DOHH2 (cell line): ENCODE measurements at regions not wholly inside any gene's neighbourhood (a gene's known extent, or its start where the extent isn't known, plus 50 kb on each side); places are given as distances from the start of the nearest gene placed in this dataset.

Source experiments
- H3F3A ChIP-seq: fragments of 200-600 bp; sonication (generic), shearing (Covaris generic); 2 replicates; pipeline ENCODE4 v1.6.0; 2016; ENCODE audit warnings: antibody characterized with exemption, mild to moderate bottlenecking; ENCODE audit not compliant: control insufficient read depth, insufficient read depth
- H3K27ac ChIP-seq: fragments of 200-600 bp; sonication (generic); 2 replicates; pipeline ENCODE4 v1.5.1; 2014; ENCODE audit warnings: low read depth, mild to moderate bottlenecking, low read length, moderate library complexity
- H3K27me3 ChIP-seq: fragments of 200-600 bp; sonication (generic); 2 replicates; pipeline ENCODE4 v1.6.1; 2014; ENCODE audit warnings: mild to moderate bottlenecking, low read length, mixed read lengths; ENCODE audit not compliant: control insufficient read depth
- H3K36me3 ChIP-seq: fragments of 200-600 bp; sonication (generic); 2 replicates; pipeline ENCODE4 v1.6.1; 2014; ENCODE audit warnings: mild to moderate bottlenecking, low read length, moderate library complexity, mixed read lengths; ENCODE audit not compliant: control insufficient read depth
- H3K4me1 ChIP-seq: fragments of 200-600 bp; sonication (generic); 2 replicates; pipeline ENCODE4 v1.6.1; 2014; ENCODE audit warnings: mild to moderate bottlenecking, low read length, mixed read lengths; ENCODE audit not compliant: control insufficient read depth
- H3K4me2 ChIP-seq: fragments of 200-600 bp; sonication (generic); 2 replicates; pipeline ENCODE4 v1.6.0; 2014; ENCODE audit warnings: mild to moderate bottlenecking, low read length, moderate library complexity
- H3K4me3 ChIP-seq: fragments of 200-600 bp; sonication (generic); 2 replicates; pipeline ENCODE4 v1.5.1; 2014; ENCODE audit warnings: mild to moderate bottlenecking, low read length, mixed read lengths
- H3K79me2 ChIP-seq: fragments of 200-600 bp; sonication (generic); 2 replicates; pipeline ENCODE4 v1.6.1; 2014; ENCODE audit warnings: mild to moderate bottlenecking, low read length, mixed read lengths; ENCODE audit not compliant: control insufficient read depth
- H3K9me2 ChIP-seq: fragments of 200-600 bp; sonication (generic); replicated peaks from 2 replicates; pipeline ENCODE4 v1.6.1; 2014; ENCODE audit warnings: mild to moderate bottlenecking, low read length, mixed read lengths; ENCODE audit not compliant: control insufficient read depth
- H3K9me3 ChIP-seq: fragments of 200-600 bp; sonication (generic); 2 replicates; pipeline ENCODE4 v1.6.1; 2014; ENCODE audit warnings: antibody characterized with exemption, low read length, mixed read lengths; ENCODE audit not compliant: control insufficient read depth, insufficient read depth
- H4K20me1 ChIP-seq: fragments of 200-600 bp; sonication (generic); 2 replicates; pipeline ENCODE4 v1.6.0; 2014; ENCODE audit warnings: low read depth, mild to moderate bottlenecking, antibody characterized with exemption, low read length, moderate library complexity; ENCODE audit not compliant: control insufficient read depth, insufficient read depth
- CTCF ChIP-seq: fragments of 200-600 bp; sonication (generic); IDR thresholded peaks from one replicate; pipeline ENCODE4 v1.5.1; 2014; ENCODE audit warnings: antibody characterized with exemption, mild to moderate bottlenecking, low read depth, low read length; ENCODE audit not compliant: poor library complexity, severe bottlenecking
- EZH2phosphoT487 ChIP-seq: fragments of 200-600 bp; sonication (generic); IDR thresholded peaks from 2 replicates; pipeline ENCODE4 v1.6.1; 2017; ENCODE audit warnings: borderline replicate concordance, mild to moderate bottlenecking, antibody characterized with exemption, low read length, moderate library complexity, mixed read lengths

DNA sequence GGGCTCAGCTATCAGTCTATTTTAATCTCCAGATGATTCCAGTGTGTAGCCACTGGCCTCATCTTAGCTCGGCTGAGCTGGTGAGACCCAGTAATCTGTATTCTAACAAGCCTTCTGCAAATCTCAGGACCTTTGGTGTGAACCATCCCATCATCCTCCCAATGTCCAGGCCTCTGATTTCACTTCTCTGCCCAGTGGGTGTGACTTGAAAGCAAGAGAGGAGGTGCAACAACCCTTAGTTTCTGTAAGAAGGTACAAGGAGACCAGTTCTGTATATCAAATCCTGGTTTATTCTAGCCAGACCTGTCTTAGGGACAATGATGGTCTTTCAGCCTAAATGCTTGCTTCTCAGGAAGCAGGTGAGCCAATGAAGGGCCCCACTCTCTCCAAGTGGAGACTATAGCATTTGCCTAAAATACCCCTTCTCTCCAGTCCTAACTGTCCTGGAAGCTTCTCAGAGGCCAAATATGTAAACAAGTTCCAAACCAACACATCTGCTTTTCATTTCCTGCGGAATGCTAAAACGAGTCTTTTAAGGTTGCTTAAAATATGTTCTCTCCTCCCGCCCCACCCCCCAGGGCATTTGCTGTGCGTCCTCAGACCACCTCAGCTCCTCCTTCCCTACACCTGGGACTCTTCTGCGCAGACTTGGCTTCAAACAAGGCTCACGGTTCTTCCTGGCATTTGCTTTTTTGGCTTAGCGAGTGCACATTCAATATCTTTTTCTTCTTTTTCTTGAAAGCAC is 78.4 kb upstream of the FUT8 start:
- Histone ChIP-seq H3K36me3 (no peaks in the 10 kb centered on the region), H3K79me2 (no peaks in the 10 kb centered on the region), H4K20me1 (no peaks in the 10 kb centered on the region), H3K4me3 (peak overlapping the region; percentile 64), H3F3A (peaks cover 30% of the 10 kb centered on the region), H3K9me2 (no peaks in the 10 kb centered on the region), H3K4me2 (peak overlapping the region; percentile 88), H3K4me1 (peaks cover 93% of the 10 kb centered on the region), H3K9me3 (no peaks in the 10 kb centered on the region), H3K27ac (peak overlapping the region; percentile 94), H3K27me3 (no peaks in the 10 kb centered on the region)
- TF ChIP-seq CTCF, result no peak
- TF ChIP-seq EZH2phosphoT487, result no peak

DNA sequence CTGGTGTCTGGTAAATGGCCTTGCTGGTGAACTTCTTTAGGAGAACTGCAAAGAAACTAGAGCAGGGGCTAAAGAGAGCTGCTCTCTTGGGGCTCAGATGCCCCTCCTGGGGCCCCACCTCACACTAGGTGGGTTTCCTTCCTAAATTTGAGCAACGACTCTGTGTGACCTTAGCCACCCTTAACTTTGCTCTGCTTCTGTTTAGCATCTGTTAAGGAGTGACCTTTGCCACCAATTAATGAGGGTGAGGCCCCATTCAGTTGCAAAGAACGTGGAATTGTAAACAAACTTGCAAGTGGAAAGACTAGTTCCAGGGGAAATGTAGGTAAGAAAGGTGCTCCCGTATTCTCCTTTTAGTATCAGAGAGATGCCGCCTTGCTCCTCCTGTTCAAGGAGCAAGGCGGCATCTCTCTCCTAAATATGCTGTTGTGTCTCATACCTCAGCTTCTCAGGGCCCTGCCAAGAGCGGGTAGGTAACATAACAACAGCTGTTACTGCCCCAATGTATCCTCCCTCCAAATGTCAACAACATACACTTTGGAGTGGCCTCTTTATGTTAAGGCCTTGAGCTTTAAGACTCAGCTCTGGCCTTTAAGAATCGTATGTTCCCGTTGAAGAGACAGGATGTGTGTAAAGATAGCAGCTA is 77.6 kb upstream of the FUT8 start:
- peak overlapping the region; percentile 88 for H3K4me2 ChIP-seq
- peak overlapping the region; percentile 94 for H3K27ac ChIP-seq
- no peak for TF ChIP-seq CTCF
- TF ChIP-seq EZH2phosphoT487, result no peak
- H3K9me3 ChIP-seq, result no peaks in the 10 kb centered on the region
- H4K20me1 ChIP-seq, result no peaks in the 10 kb centered on the region
- H3K79me2 ChIP-seq, result no peaks in the 10 kb centered on the region
- H3K9me2 ChIP-seq, result no peaks in the 10 kb centered on the region
- H3K4me3 ChIP-seq, result peak overlapping the region; percentile 64
- H3F3A ChIP-seq, result peaks cover 30% of the 10 kb centered on the region
- H3K27me3 ChIP-seq, result no peaks in the 10 kb centered on the region
- H3K4me1 ChIP-seq, result peaks cover 86% of the 10 kb centered on the region
- no peaks in the 10 kb centered on the region for H3K36me3 ChIP-seq

DNA sequence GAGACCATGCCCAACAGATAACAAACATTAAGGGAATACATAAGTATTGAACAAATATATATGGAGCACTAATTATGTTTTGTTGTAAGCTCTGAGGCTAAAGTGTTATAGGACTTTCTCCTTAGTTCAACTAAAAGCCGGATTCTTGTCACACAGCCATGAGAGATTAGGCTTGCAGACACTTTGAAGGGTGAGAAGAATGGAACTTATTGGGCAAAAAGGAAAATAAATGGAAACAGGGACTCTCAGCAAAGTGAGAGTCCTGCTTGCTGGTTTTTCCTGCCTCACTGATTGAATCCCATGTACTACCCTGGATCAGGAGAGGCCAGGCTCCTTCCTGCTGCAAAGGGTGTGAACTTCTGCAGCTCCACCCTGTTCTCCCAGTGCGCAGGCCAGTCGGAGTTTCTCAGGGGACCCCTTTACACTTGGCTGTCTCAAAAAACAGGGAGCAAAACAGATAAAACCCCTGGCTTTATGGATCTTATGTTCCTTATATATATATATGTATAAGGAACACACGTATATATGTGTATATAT is 77.1 kb upstream of the FUT8 start:
- H3K4me3 ChIP-seq, result peak overlapping the region; percentile 64
- H4K20me1 ChIP-seq, result no peaks in the 10 kb centered on the region
- peaks cover 84% of the 10 kb centered on the region for H3K4me1 ChIP-seq
- H3K36me3 ChIP-seq, result no peaks in the 10 kb centered on the region
- peak overlapping the region; percentile 88 for H3K4me2 ChIP-seq
- H3K9me3 ChIP-seq, result no peaks in the 10 kb centered on the region
- no peaks in the 10 kb centered on the region for H3K27me3 ChIP-seq
- TF ChIP-seq EZH2phosphoT487 (no peak), CTCF (no peak)
- no peaks in the 10 kb centered on the region for H3K79me2 ChIP-seq
- H3F3A ChIP-seq, result peaks cover 26% of the 10 kb centered on the region
- peak overlapping the region; percentile 94 for H3K27ac ChIP-seq
- H3K9me2 ChIP-seq, result no peaks in the 10 kb centered on the region
